NAMALWA (cell line): ENCODE measurements at regions not wholly inside any gene's neighbourhood (a gene's known extent, or its start where the extent isn't known, plus 50 kb on each side); places are given as distances from the start of the nearest gene placed in this dataset.
"Not testable (repeated sequence)": the region's sequence is repeated elsewhere in the genome, so short reads cannot be mapped to it uniquely, and the experiment has no call there.

Source experiments
- DNase-seq: peaks from one replicate; pipeline ENCODE4 v3.0.0-alpha.2; 2015; ENCODE audit warnings: low spot score

GRCh38 chr2:113386780-113387433 lies 50.6 kb upstream of the ZNG1B start:
- not testable (repeated sequence) for DNase-seq

- not testable (repeated sequence) for DNase-seq
Measured at GRCh38 chr2:113379621-113380020, 57.9 kb upstream of the ZNG1B start.

GRCh38 chr2:113376913-113377445 lies 60.5 kb upstream of the ZNG1B start:
- no peak for DNase-seq

- DNase-seq = no peak
Measured at GRCh38 chr2:113376253-113376912, 61.1 kb upstream of the ZNG1B start.

- DNase-seq = not testable (repeated sequence)
Measured at GRCh38 chr2:113374857-113375256, 62.6 kb upstream of the ZNG1B start.

- not testable (repeated sequence) for DNase-seq
Measured at GRCh38 chr2:113372258-113372834, 65.1 kb upstream of the ZNG1B start.

GRCh38 chr2:113370478-113371091 lies 66.9 kb upstream of the ZNG1B start:
- peak; percentile 82 for DNase-seq

GRCh38 chr2:113370030-113370429 lies 67.5 kb upstream of the ZNG1B start:
- DNase-seq = no peak

GRCh38 chr2:113368581-113368980 lies 68.9 kb upstream of the ZNG1B start:
- not testable (repeated sequence) for DNase-seq

- DNase-seq = not testable (repeated sequence)
Measured at GRCh38 chr2:113366821-113367220, 70.7 kb upstream of the ZNG1B start.

- DNase-seq = not testable (repeated sequence)
Measured at GRCh38 chr2:113365791-113366190, 71.7 kb upstream of the ZNG1B start.

GRCh38 chr2:113365290-113365689 lies 72.2 kb upstream of the ZNG1B start:
- not testable (repeated sequence) for DNase-seq

- no peak for DNase-seq
Measured at GRCh38 chr2:113361051-113361450, 76.4 kb upstream of the ZNG1B start.

GRCh38 chr2:113357071-113357470 lies 78.3 kb upstream of the PAX8 start:
- no peak for DNase-seq

- not testable (repeated sequence) for DNase-seq
Measured at GRCh38 chr2:113356284-113356683, 77.6 kb upstream of the PAX8 start.

GRCh38 chr2:113355339-113356015 lies 76.8 kb upstream of the PAX8 start:
- not testable (repeated sequence) for DNase-seq

- no peak for DNase-seq
Measured at GRCh38 chr2:113351375-113352355, 72.9 kb upstream of the PAX8 start.

- DNase-seq = not testable (repeated sequence)
Measured at GRCh38 chr2:113343800-113344199, 65.1 kb upstream of the PAX8 start.

- no peak for DNase-seq
Measured at GRCh38 chr2:113342650-113343049, 63.9 kb upstream of the PAX8 start.

GRCh38 chr2:113341870-113342253 lies 63.1 kb upstream of the PAX8 start:
- DNase-seq = not testable (repeated sequence)
